Endothelial cell of umbilical vein (primary cell): ENCODE measurements at regions not wholly inside any gene's neighbourhood (a gene's known extent, or its start where the extent isn't known, plus 50 kb on each side); places are given as distances from the start of the nearest gene placed in this dataset.

Source experiments
- BruUV-seq: library from RNA; stranded (reverse); fragments of 400-500 nt; replicated peaks from 2 replicates; lab custom pipeline; 2021; lab: Mats Ljungman, UMichigan
- CTCF ChIA-PET: fragments of 300-600, 350-600 bp; sonication (Branson Sonifier 250); formaldehyde crosslinking; loops from one replicate; lab custom pipeline; 2021; ENCODE audit warnings: antibody characterized with exemption, inconsistent platforms; lab: Charles Lee
- POLR2A ChIA-PET: fragments of 300-600, 350-600 bp; sonication (Branson Sonifier 250); formaldehyde crosslinking; loops from one replicate; lab custom pipeline; 2021; ENCODE audit warnings: antibody characterized with exemption, inconsistent platforms; lab: Charles Lee
- DNase-seq: peaks from one replicate; pipeline ENCODE4 v3.0.0-alpha.2; 2011; ENCODE audit warnings: low read depth, low spot score
- FAIRE-seq: peaks from 2 replicates; lab custom pipeline; 2011; peaks lifted over from hg19 to GRCh38; lab: Jason Lieb, UNC
- H2AFZ ChIP-seq: 2 replicates; pipeline ENCODE4 v1.6.0; 2012; ENCODE audit warnings: low read depth, low read length, control low read depth, inconsistent platforms
- H3K27ac ChIP-seq: 2 replicates; pipeline ENCODE4 v1.5.1; 2011; ENCODE audit warnings: low read depth, mild to moderate bottlenecking, control low read depth, low read length, moderate library complexity; ENCODE audit not compliant: insufficient read depth
- H3K27me3 ChIP-seq, 2 experiments: 2 replicates each; pipeline versions ENCODE4 v1.6.0 to v1.6.1; 2011; ENCODE audit warnings: low read length in 2 of 2, mixed read lengths in 1 of 2; ENCODE audit not compliant: control insufficient read depth in 2 of 2, insufficient read depth in 2 of 2
- H3K36me3 ChIP-seq, 2 experiments: 2 replicates in 1 of 2; 3 replicates in 1 of 2; pipeline ENCODE4 v1.5.1; 2011; ENCODE audit warnings: low read length in 2 of 2, mild to moderate bottlenecking in 1 of 2, moderate library complexity in 1 of 2; ENCODE audit not compliant: control insufficient read depth in 2 of 2, insufficient read depth in 2 of 2; ENCODE audit errors: extremely low read depth in 1 of 2
- H3K4me1 ChIP-seq: 3 replicates; pipeline ENCODE4 v1.5.1; 2011; ENCODE audit warnings: mild to moderate bottlenecking, low read length; ENCODE audit not compliant: control insufficient read depth, insufficient read depth; ENCODE audit errors: extremely low read depth
- H3K4me2 ChIP-seq: 2 replicates; pipeline ENCODE4 v1.6.1; 2011; ENCODE audit warnings: low read length, control low read depth, mixed read lengths; ENCODE audit not compliant: insufficient read depth
- H3K4me3 ChIP-seq, 3 experiments: fragments of 200-600 bp in 1 of 3; sonication (generic), shearing (Covaris generic) in 1 of 3; replicated peaks in 1 of 3; 2 replicates each; pipeline ENCODE4 v1.5.1; 2011 to 2016; ENCODE audit warnings: control low read depth in 3 of 3, low read length in 3 of 3, mild to moderate bottlenecking in 2 of 3, inconsistent platforms in 1 of 3, low read depth in 1 of 3, moderate library complexity in 1 of 3; ENCODE audit not compliant: insufficient read depth in 1 of 3
- H3K79me2 ChIP-seq: 2 replicates; pipeline ENCODE4 v1.6.0; 2012; ENCODE audit warnings: low read length, inconsistent platforms; ENCODE audit not compliant: control insufficient read depth, insufficient read depth
- H3K9ac ChIP-seq: replicated peaks from 2 replicates; pipeline ENCODE3; 2011; ENCODE audit warnings: low read length, control low read depth; ENCODE audit not compliant: insufficient read depth; ENCODE audit errors: extremely low read depth
- H3K9me1 ChIP-seq: replicated peaks from 3 replicates; pipeline ENCODE4 v1.6.0; 2011; ENCODE audit warnings: mild to moderate bottlenecking, low read length; ENCODE audit not compliant: control insufficient read depth, insufficient read depth; ENCODE audit errors: extremely low read depth
- H3K9me3 ChIP-seq: replicated peaks from 2 replicates; pipeline ENCODE4 v1.5.1; 2012; ENCODE audit warnings: low read length, inconsistent platforms; ENCODE audit not compliant: control insufficient read depth, insufficient read depth
- H4K20me1 ChIP-seq: replicated peaks from 2 replicates; pipeline ENCODE3; 2011; ENCODE audit warnings: mild to moderate bottlenecking, low read length; ENCODE audit not compliant: control insufficient read depth, insufficient read depth; ENCODE audit errors: extremely low read depth
- CTCF ChIP-seq, 2 donors: IDR thresholded peaks; 1 replicate in 1 of 2; 2 replicates in 1 of 2; pipeline ENCODE4 v1.5.1; 2011; ENCODE audit warnings: low read length in 2 of 2, mild to moderate bottlenecking in 2 of 2, moderate library complexity in 2 of 2, control low read depth in 1 of 2, inconsistent platforms in 1 of 2, low read depth in 1 of 2; ENCODE audit not compliant: insufficient read depth in 1 of 2; ENCODE audit errors: extremely low read depth in 1 of 2
- EZH2 ChIP-seq: IDR thresholded peaks from 2 replicates; pipeline ENCODE4 v1.6.1; 2012; ENCODE audit warnings: borderline replicate concordance, low read depth, mild to moderate bottlenecking, moderate library complexity, low read length, inconsistent platforms; ENCODE audit not compliant: severe bottlenecking
- FOS ChIP-seq: IDR thresholded peaks from 2 replicates; pipeline ENCODE4 v1.6.1; 2011; ENCODE audit warnings: mild to moderate bottlenecking, low read length, moderate library complexity, borderline replicate concordance; ENCODE audit not compliant: insufficient read depth
- GATA2 ChIP-seq: IDR thresholded peaks from 2 replicates; pipeline ENCODE4 v1.7.0; 2011; ENCODE audit warnings: low read depth, mild to moderate bottlenecking, moderate library complexity, mixed read lengths, low read length; ENCODE audit not compliant: insufficient read length, insufficient read depth
- JUN ChIP-seq: IDR thresholded peaks from 2 replicates; pipeline ENCODE4 v1.6.1; 2011; ENCODE audit warnings: borderline replicate concordance, low read depth; ENCODE audit not compliant: insufficient read length, insufficient read depth
- MAX ChIP-seq: IDR thresholded peaks from 2 replicates; pipeline ENCODE4 v1.6.1; 2011; ENCODE audit not compliant: insufficient read depth, insufficient read length
- MYC ChIP-seq: IDR thresholded peaks from one replicate; pipeline ENCODE4 v1.6.1; 2011; ENCODE audit warnings: mild to moderate bottlenecking, low read depth, low read length
- POLR2A ChIP-seq: IDR thresholded peaks from 2 replicates; pipeline ENCODE4 v1.6.1; 2012; ENCODE audit warnings: low read depth, mild to moderate bottlenecking, control low read depth, low read length
- POLR2AphosphoS5 ChIP-seq: IDR thresholded peaks from 2 replicates; pipeline ENCODE4 v1.6.1; 2012; ENCODE audit warnings: low read depth, mild to moderate bottlenecking, control low read depth, low read length, moderate library complexity; ENCODE audit not compliant: insufficient read depth
- dilution Hi-C: fragments of 300-500 bp; cut with MboI; formaldehyde crosslinking; loops from one replicate; pipeline ENCODE4 v1.15.0; 2019; ENCODE audit warnings: low sequenced_read_pairs; ENCODE audit not compliant: extremely low pct_ligation_motif_present
- intact Hi-C: fragments of 100-400 bp; cut with micrococcal nuclease; formaldehyde crosslinking; loops from one replicate; pipeline ENCODE4 v1.10.0; 2022

GRCh38 chr1:64397541-64397940, 72.4 kb upstream of the CACHD1 start:
- ChIA-PET POLR2A (no interaction called here), CTCF (no interaction called here)
- Histone ChIP-seq H3K9me3 (no peaks in the 10 kb centered on the region), H3K4me2 (no peak overlapping the region), H3K36me3 (no peaks in the 10 kb centered on the region), H3K27me3 (peaks cover 0 to 3% of the 10 kb centered on the region in 2 experiments), H3K4me1 (no peaks in the 10 kb centered on the region), H2AFZ (no peak overlapping the region), H3K79me2 (no peaks in the 10 kb centered on the region), H3K4me3 (no peak overlapping the region), H3K9me1 (no peaks in the 10 kb centered on the region), H3K9ac (no peak overlapping the region), H4K20me1 (no peaks in the 10 kb centered on the region), H3K27ac (no peak overlapping the region)
- TF ChIP-seq POLR2A (no peak), MAX (no peak), CTCF (IDR thresholded peaks at IDR 0.05; ENCODE audit: extremely low read depth in 1 of 2, insufficient read depth in 1 of 2, low read depth in 1 of 2, low read length in 2 of 2) (no peak), JUN (no peak), GATA2 (no peak), EZH2 (no peak), POLR2AphosphoS5 (no peak), FOS (no peak), MYC (no peak)
- DNase-seq: no peak
- no TSS peak for BruUV-seq
- intact Hi-C loops: no loop called here
- no peak for FAIRE-seq
- dilution Hi-C loops: no loop called here
